PC-3 (cell line): ENCODE measurements at regions not wholly inside any gene's neighbourhood (a gene's known extent, or its start where the extent isn't known, plus 50 kb on each side); places are given as distances from the start of the nearest gene placed in this dataset.

Experiments
- ATAC-seq: fragments of 200-7000 bp; cut with Tn5 transposase; 2 replicates; pipeline ENCODE4 v1.9.1; 2020; ENCODE audit warnings: mild to moderate bottlenecking, moderate library complexity
- BruUV-seq: library from RNA; stranded (reverse); fragments of 400-500 nt; replicated peaks from 2 replicates; lab custom pipeline; 2021; lab: Mats Ljungman, UMichigan
- CTCF ChIA-PET: fragments of 300-600 bp; sonication (Branson Sonifier 250); formaldehyde crosslinking; loops from one replicate; lab custom pipeline; 2022; ENCODE audit warnings: antibody characterized with exemption; lab: Charles Lee
- POLR2A ChIA-PET: fragments of 300-600 bp; sonication (Branson Sonifier 250); formaldehyde crosslinking; loops from one replicate; lab custom pipeline; 2022; ENCODE audit warnings: antibody characterized with exemption; ENCODE audit not compliant: unreplicated experiment; lab: Charles Lee
- DNase-seq: peaks from one replicate; pipeline ENCODE4 v3.0.0-alpha.2; 2015
- H2AFZ ChIP-seq: fragments of 300-600 bp; sonication (generic); 2 replicates; pipeline ENCODE4 v1.6.0; 2016; ENCODE audit warnings: antibody characterized with exemption, low read length
- H3F3A ChIP-seq: fragments of 300-600 bp; sonication (generic); one replicate; pipeline ENCODE4 v1.6.0; 2017; ENCODE audit warnings: antibody characterized with exemption, low read length, control low read depth, mild to moderate bottlenecking; ENCODE audit not compliant: unreplicated experiment
- H3K27ac ChIP-seq: fragments of 300-600 bp; sonication (generic); 2 replicates; pipeline ENCODE4 v1.5.1; 2016; ENCODE audit warnings: mild to moderate bottlenecking, low read length
- H3K27me3 ChIP-seq: fragments of 300-600 bp; sonication (generic); 2 replicates; pipeline ENCODE4 v1.6.1; 2016; ENCODE audit warnings: low read length, mixed read lengths
- H3K36me3 ChIP-seq: fragments of 300-600 bp; sonication (generic); 2 replicates; pipeline ENCODE4 v1.6.1; 2016; ENCODE audit warnings: low read depth, mixed run types, low read length, mixed read lengths
- H3K4me1 ChIP-seq: fragments of 300-600 bp; sonication (generic); 2 replicates; pipeline ENCODE4 v1.5.1; 2016; ENCODE audit warnings: low read length; ENCODE audit not compliant: insufficient read depth
- H3K4me2 ChIP-seq: fragments of 300-600 bp; sonication (generic); 2 replicates; pipeline ENCODE4 v1.6.0; 2016; ENCODE audit warnings: low read length
- H3K4me3 ChIP-seq: fragments of 300-600 bp; sonication (generic); 2 replicates; pipeline ENCODE4 v1.5.1; 2016; ENCODE audit warnings: mild to moderate bottlenecking, low read length, mixed read lengths
- H3K79me2 ChIP-seq: fragments of 300-600 bp; sonication (generic); 2 replicates; pipeline ENCODE4 v1.6.1; 2017; ENCODE audit warnings: low read length, mixed read lengths
- H3K9ac ChIP-seq: fragments of 300-600 bp; sonication (generic); 2 replicates; pipeline ENCODE4 v1.6.0; 2016; ENCODE audit warnings: mild to moderate bottlenecking, low read length
- H3K9me2 ChIP-seq: fragments of 300-600 bp; sonication (generic); replicated peaks from 2 replicates; pipeline ENCODE4 v1.6.1; 2016; ENCODE audit warnings: mixed run types, low read length, mixed read lengths
- H3K9me3 ChIP-seq: fragments of 300-600 bp; sonication (generic); 2 replicates; pipeline ENCODE4 v1.6.1; 2016; ENCODE audit warnings: low read length, mixed read lengths
- H4K20me1 ChIP-seq: fragments of 300-600 bp; sonication (generic); 2 replicates; pipeline ENCODE4 v1.6.1; 2016; ENCODE audit warnings: low read length, mixed read lengths
- EZH2 ChIP-seq: fragments of 300-600 bp; sonication (generic); IDR thresholded peaks from one replicate; pipeline ENCODE4 v1.6.1; 2017; ENCODE audit warnings: antibody characterized with exemption, mild to moderate bottlenecking, low read length; ENCODE audit not compliant: unreplicated experiment
- EZH2phosphoT487 ChIP-seq: fragments of 300-600 bp; sonication (generic); IDR thresholded peaks from 2 replicates; pipeline ENCODE4 v1.6.1; 2018; ENCODE audit warnings: mild to moderate bottlenecking, antibody characterized with exemption, low read length, borderline replicate concordance
- intact Hi-C: fragments of 100-400 bp; cut with micrococcal nuclease; formaldehyde crosslinking; loops from 2 replicates; pipeline ENCODE4 v1.9.0; 2023
- TF ChIP-seq, protein P1 (sequence below): fragments of 300-600 bp; sonication (generic); conservative IDR thresholded peaks from 2 replicates; pipeline ENCODE4 v1.5.1; 2017; ENCODE audit warnings: antibody characterized with exemption, low read depth, mild to moderate bottlenecking, low read length

DNA sequence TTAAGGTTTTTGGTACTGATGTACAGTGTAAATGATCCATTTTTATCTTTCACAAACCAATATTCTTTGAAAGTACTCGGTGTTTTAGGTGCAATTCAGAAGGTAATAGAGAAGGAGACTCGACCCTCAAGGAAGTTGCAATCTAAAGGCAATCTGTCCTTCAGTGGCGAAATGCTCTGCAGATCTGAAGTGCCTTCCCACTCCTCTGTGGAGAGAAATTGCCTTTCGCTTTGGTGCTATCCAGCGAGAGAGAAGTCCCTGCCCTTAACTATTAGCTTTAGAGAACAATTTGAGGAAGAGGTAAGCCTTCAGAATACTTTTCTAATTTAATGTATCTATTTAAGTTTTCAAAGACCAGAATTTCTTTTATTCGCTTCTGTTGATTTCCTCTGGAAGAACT lies 371.8 kb upstream of the FANCL start:
- H3K36me3 ChIP-seq, result no peaks in the 10 kb centered on the region
- POLR2A ChIA-PET, result no interaction called here
- no peaks in the 10 kb centered on the region for H4K20me1 ChIP-seq
- H2AFZ ChIP-seq, result no peak overlapping the region
- CTCF ChIA-PET, result no interaction called here
- peaks cover 4% of the 10 kb centered on the region for H3F3A ChIP-seq
- H3K9ac ChIP-seq, result no peak overlapping the region
- peaks cover 44% of the 10 kb centered on the region for H3K4me1 ChIP-seq
- no peak overlapping the region for H3K27ac ChIP-seq
- intact Hi-C loops, result loop anchor here (5.0 kb wide), 1 partner anchor 166 kb away; no protein-coding TSS in a partner anchor
- no peaks in the 10 kb centered on the region for H3K27me3 ChIP-seq
- H3K9me2 ChIP-seq, result no peaks in the 10 kb centered on the region
- DNase-seq (no peak), ATAC-seq (no peak)
- H3K4me2 ChIP-seq, result peak overlapping the region; percentile 79; the same call in 1 of the 2 replicates
- TF ChIP-seq, protein P1, sequence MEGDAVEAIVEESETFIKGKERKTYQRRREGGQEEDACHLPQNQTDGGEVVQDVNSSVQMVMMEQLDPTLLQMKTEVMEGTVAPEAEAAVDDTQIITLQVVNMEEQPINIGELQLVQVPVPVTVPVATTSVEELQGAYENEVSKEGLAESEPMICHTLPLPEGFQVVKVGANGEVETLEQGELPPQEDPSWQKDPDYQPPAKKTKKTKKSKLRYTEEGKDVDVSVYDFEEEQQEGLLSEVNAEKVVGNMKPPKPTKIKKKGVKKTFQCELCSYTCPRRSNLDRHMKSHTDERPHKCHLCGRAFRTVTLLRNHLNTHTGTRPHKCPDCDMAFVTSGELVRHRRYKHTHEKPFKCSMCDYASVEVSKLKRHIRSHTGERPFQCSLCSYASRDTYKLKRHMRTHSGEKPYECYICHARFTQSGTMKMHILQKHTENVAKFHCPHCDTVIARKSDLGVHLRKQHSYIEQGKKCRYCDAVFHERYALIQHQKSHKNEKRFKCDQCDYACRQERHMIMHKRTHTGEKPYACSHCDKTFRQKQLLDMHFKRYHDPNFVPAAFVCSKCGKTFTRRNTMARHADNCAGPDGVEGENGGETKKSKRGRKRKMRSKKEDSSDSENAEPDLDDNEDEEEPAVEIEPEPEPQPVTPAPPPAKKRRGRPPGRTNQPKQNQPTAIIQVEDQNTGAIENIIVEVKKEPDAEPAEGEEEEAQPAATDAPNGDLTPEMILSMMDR, result no peak
- TF ChIP-seq EZH2phosphoT487 (no peak), EZH2 (no peak)
- BruUV-seq, result no TSS peak
- H3K4me3 ChIP-seq, result no peak overlapping the region
- no peaks in the 10 kb centered on the region for H3K79me2 ChIP-seq
- H3K9me3 ChIP-seq, result no peaks in the 10 kb centered on the region

DNA sequence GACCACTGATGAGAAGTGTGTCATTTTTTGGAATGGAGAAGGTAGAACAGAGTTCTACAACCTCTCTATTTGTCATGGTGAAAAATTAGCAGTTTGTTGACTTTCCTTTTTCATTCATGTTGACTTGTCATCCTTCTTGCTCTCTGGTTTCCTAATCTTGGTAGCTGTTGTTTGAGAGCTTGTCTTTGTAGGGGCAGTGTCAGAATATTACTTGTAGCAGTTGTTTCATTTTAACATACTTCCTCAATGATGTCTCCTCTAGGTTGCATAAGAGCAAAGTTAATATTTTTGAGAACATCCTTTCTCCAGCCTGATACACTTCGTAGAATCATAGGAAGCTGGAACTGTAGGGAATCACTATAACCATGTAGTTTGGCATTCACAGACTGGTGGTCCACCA lies 368.2 kb upstream of the FANCL start:
- no peak; the same call in 1 of the 2 replicates for ATAC-seq
- H3K9me2 ChIP-seq, result no peaks in the 10 kb centered on the region
- CTCF ChIA-PET, result interaction anchor here (1.4 kb wide), 1 partner anchor 71 kb away, joined by 3 read pairs; no protein-coding TSS in a partner anchor

DNA sequence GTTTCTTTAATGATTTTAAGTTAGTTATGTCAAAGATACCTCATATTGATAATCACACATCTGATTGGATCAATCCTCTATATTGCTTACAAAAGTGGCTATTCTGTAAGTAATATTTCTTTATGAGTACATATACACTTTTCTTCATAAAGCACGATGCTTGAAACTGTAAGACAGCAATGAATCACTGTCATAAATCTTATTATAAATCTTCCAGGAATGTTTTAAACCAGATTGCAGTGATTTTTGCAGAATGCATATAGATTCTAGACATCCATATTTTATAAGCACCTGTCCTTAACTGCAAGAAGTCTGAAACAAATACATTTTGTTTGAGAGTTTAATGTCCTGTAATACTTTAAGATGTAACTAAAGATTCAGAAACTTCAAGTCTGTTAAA lies 367.0 kb upstream of the FANCL start:
- peak overlapping the region; percentile 8; the same call in 1 of the 2 replicates for H3K4me2 ChIP-seq
- CTCF ChIA-PET, result no interaction called here
- peaks cover 33% of the 10 kb centered on the region for H3K4me1 ChIP-seq
- H3K9me3 ChIP-seq, result no peaks in the 10 kb centered on the region
- no peaks in the 10 kb centered on the region for H3F3A ChIP-seq
- POLR2A ChIA-PET, result no interaction called here
- DNase-seq, result peak; percentile 60
- H4K20me1 ChIP-seq, result no peaks in the 10 kb centered on the region
- no TSS peak for BruUV-seq
- no peak overlapping the region for H3K9ac ChIP-seq
- H2AFZ ChIP-seq, result no peak overlapping the region
- no peaks in the 10 kb centered on the region for H3K27me3 ChIP-seq
- no peaks in the 10 kb centered on the region for H3K36me3 ChIP-seq
- no peaks in the 10 kb centered on the region for H3K9me2 ChIP-seq
- TF ChIP-seq EZH2phosphoT487, result no peak
- TF ChIP-seq EZH2, result no peak
- TF ChIP-seq, protein P1, result no peak
- H3K79me2 ChIP-seq, result no peaks in the 10 kb centered on the region
- ATAC-seq, result peak; percentile 61
- no peak overlapping the region for H3K27ac ChIP-seq
- intact Hi-C loops, result no loop called here
- no peak overlapping the region for H3K4me3 ChIP-seq

More for the DNA sequence above, 368.2 kb upstream of the FANCL start:
- H3K27ac ChIP-seq, result no peak overlapping the region
- no peaks in the 10 kb centered on the region for H3K36me3 ChIP-seq
- H3K4me3 ChIP-seq, result no peak overlapping the region
- H3K9ac ChIP-seq, result no peak overlapping the region
- TF ChIP-seq, protein P1, result no peak
- TF ChIP-seq EZH2phosphoT487, result no peak
- no peak for TF ChIP-seq EZH2
- intact Hi-C loops, result no loop called here
- H2AFZ ChIP-seq, result no peak overlapping the region
- H4K20me1 ChIP-seq, result no peaks in the 10 kb centered on the region
- peaks cover 4% of the 10 kb centered on the region for H3F3A ChIP-seq
- H3K79me2 ChIP-seq, result no peaks in the 10 kb centered on the region
- BruUV-seq, result no TSS peak
- no peaks in the 10 kb centered on the region for H3K27me3 ChIP-seq
- peak; percentile 42 for DNase-seq
- H3K9me3 ChIP-seq, result no peaks in the 10 kb centered on the region
- POLR2A ChIA-PET, result no interaction called here
- H3K4me1 ChIP-seq, result peaks cover 37% of the 10 kb centered on the region
- H3K4me2 ChIP-seq, result peak overlapping the region; percentile 6; the same call in 1 of the 2 replicates
